ENCODE measurements at regions not wholly inside any gene's neighbourhood (a gene's known extent, or its start where the extent isn't known, plus 50 kb on each side); places are given as distances from the start of the nearest gene placed in this dataset.

- H3K27ac ChIP-seq (replicated peaks) = no peak overlapping the region
- no peaks in the 10 kb centered on the region for H3K27me3 ChIP-seq (ENCODE audit: insufficient read depth, poor library complexity, severe bottlenecking)
- H3K4me3 ChIP-seq (replicated peaks; ENCODE audit: insufficient read depth, low read length) = no peak overlapping the region
- no peak for DNase-seq (ENCODE audit: low read depth in 1 of 2, low spot score in 1 of 2)
- TF ChIP-seq GABPA (IDR thresholded peaks at IDR 0.05; ENCODE audit: low read depth) (no peak), REST (IDR thresholded peaks at IDR 0.05; ENCODE audit: insufficient replicate concordance, low read depth) (no peak), SPI1 (IDR thresholded peaks at IDR 0.05; ENCODE audit: borderline replicate concordance, low read depth) (no peak), POLR2AphosphoS5 (IDR thresholded peaks at IDR 0.05; ENCODE audit: low read depth) (no peak), CTCF (IDR thresholded peaks at IDR 0.05; ENCODE audit: insufficient read depth, low read length) (no peak)
Observed at GRCh38 chr20:60810561-60810960, 441.5 kb upstream of the CDH4 start.

GRCh38 chr20:60812561-60812960, 439.5 kb upstream of the CDH4 start:
- Histone ChIP-seq H3K27me3 (ENCODE audit: insufficient read depth, poor library complexity, severe bottlenecking) (no peaks in the 10 kb centered on the region), H3K27ac (replicated peaks) (no peak overlapping the region), H3K4me3 (replicated peaks; ENCODE audit: insufficient read depth, low read length) (no peak overlapping the region)
- no peak for DNase-seq (ENCODE audit: low read depth in 1 of 2, low spot score in 1 of 2)
- no peak for TF ChIP-seq POLR2AphosphoS5 (IDR thresholded peaks at IDR 0.05; ENCODE audit: low read depth)

GRCh38 chr20:60813066-60813465, 439.0 kb upstream of the CDH4 start:
- TF ChIP-seq GABPA (IDR thresholded peaks at IDR 0.05; ENCODE audit: low read depth) (no peak), CTCF (IDR thresholded peaks at IDR 0.05; ENCODE audit: insufficient read depth, low read length) (no peak), REST (IDR thresholded peaks at IDR 0.05; ENCODE audit: insufficient replicate concordance, low read depth) (no peak), POLR2AphosphoS5 (IDR thresholded peaks at IDR 0.05; ENCODE audit: low read depth) (no peak), SPI1 (IDR thresholded peaks at IDR 0.05; ENCODE audit: borderline replicate concordance, low read depth) (no peak)
- no peak for DNase-seq (ENCODE audit: low read depth in 1 of 2, low spot score in 1 of 2)
- Histone ChIP-seq H3K27ac (replicated peaks) (no peak overlapping the region), H3K4me3 (replicated peaks; ENCODE audit: insufficient read depth, low read length) (no peak overlapping the region), H3K27me3 (ENCODE audit: insufficient read depth, poor library complexity, severe bottlenecking) (no peaks in the 10 kb centered on the region)

GRCh38 chr20:60815656-60816055, 436.4 kb upstream of the CDH4 start:
- TF ChIP-seq GABPA (IDR thresholded peaks at IDR 0.05; ENCODE audit: low read depth) = no peak
- no peak for TF ChIP-seq CTCF (IDR thresholded peaks at IDR 0.05; ENCODE audit: insufficient read depth, low read length)
- TF ChIP-seq REST (IDR thresholded peaks at IDR 0.05; ENCODE audit: insufficient replicate concordance, low read depth) = no peak
- TF ChIP-seq POLR2AphosphoS5 (IDR thresholded peaks at IDR 0.05; ENCODE audit: low read depth) = no peak
- no peak for TF ChIP-seq SPI1 (IDR thresholded peaks at IDR 0.05; ENCODE audit: borderline replicate concordance, low read depth)

More at GRCh38 chr20:60815656-60816055, 436.4 kb upstream of the CDH4 start:
- Histone ChIP-seq H3K4me3 (replicated peaks; ENCODE audit: insufficient read depth, low read length) (no peak overlapping the region), H3K27ac (replicated peaks) (no peak overlapping the region), H3K27me3 (ENCODE audit: insufficient read depth, poor library complexity, severe bottlenecking) (no peaks in the 10 kb centered on the region)
- DNase-seq (ENCODE audit: low read depth in 1 of 2, low spot score in 1 of 2) = no peak

Data from HL-60 (cell line).